SK-N-SH treated with all-trans-retinoic acid at 6 μM for 48 hours (cell line): ENCODE measurements at regions not wholly inside any gene's neighbourhood (a gene's known extent, or its start where the extent isn't known, plus 50 kb on each side); places are given as distances from the start of the nearest gene placed in this dataset.

ENCODE experiments used
- ATAC-seq: fragments of 200-7000 bp; cut with Tn5 transposase; 3 replicates; pipeline ENCODE4 v1.9.1; 2020; ENCODE audit warnings: mild to moderate bottlenecking, moderate library complexity
- ARNTL ChIP-seq: fragments of 450-650 bp; formaldehyde crosslinking; IDR thresholded peaks from 2 replicates; pipeline ENCODE4 v1.5.0; 2020; ENCODE audit warnings: low read depth, mild to moderate bottlenecking, moderate library complexity, borderline replicate concordance
- BACH2 ChIP-seq: fragments of 250-450 bp; sonication (Bioruptor Pico); IDR thresholded peaks from 2 replicates; pipeline ENCODE4 v1.9.0; 2021; ENCODE audit warnings: mild to moderate bottlenecking, borderline replicate concordance
- CSDC2 ChIP-seq: fragments of 250-450 bp; sonication (Bioruptor Pico); IDR thresholded peaks from 2 replicates; pipeline ENCODE4 v1.5.0; 2020; ENCODE audit warnings: mild to moderate bottlenecking, moderate library complexity
- ESRRG ChIP-seq: fragments of 250-450 bp; sonication (Bioruptor Pico); IDR thresholded peaks from 2 replicates; pipeline ENCODE4 v1.6.1; 2021; ENCODE audit warnings: mild to moderate bottlenecking
- GLIS3 ChIP-seq: fragments of 250-450 bp; sonication (Bioruptor Pico); IDR thresholded peaks from 2 replicates; pipeline ENCODE4 v1.5.0; 2020; ENCODE audit warnings: mild to moderate bottlenecking, moderate library complexity
- ISL1 ChIP-seq: fragments of 250-450 bp; sonication (Bioruptor Pico); IDR thresholded peaks from 2 replicates; pipeline ENCODE4 v2.1.2; 2022; ENCODE audit warnings: mild to moderate bottlenecking, moderate library complexity
- OSR1 ChIP-seq: fragments of 250-450 bp; sonication (Bioruptor Pico); IDR thresholded peaks from 2 replicates; pipeline ENCODE4 v1.8.0; 2022; ENCODE audit warnings: moderate library complexity, mild to moderate bottlenecking, inconsistent platforms
- PPARA ChIP-seq: fragments of 250-450 bp; sonication (Bioruptor Pico); IDR thresholded peaks from 2 replicates; pipeline ENCODE4 v1.5.0; 2020; ENCODE audit warnings: mild to moderate bottlenecking, borderline replicate concordance
- RARB ChIP-seq: fragments of 250-450 bp; sonication (Bioruptor Pico); IDR thresholded peaks from 2 replicates; pipeline ENCODE4 v1.8.0; 2021; ENCODE audit warnings: mild to moderate bottlenecking, moderate library complexity
- TCF4 ChIP-seq: fragments of 250-450 bp; sonication (Bioruptor Pico); IDR thresholded peaks from 2 replicates; pipeline ENCODE4 v1.8.0; 2021; ENCODE audit warnings: mild to moderate bottlenecking, moderate library complexity, borderline replicate concordance
- ZC3H10 ChIP-seq: fragments of 250-450 bp; sonication (Bioruptor Pico); IDR thresholded peaks from 2 replicates; pipeline ENCODE4 v1.5.1; 2021; ENCODE audit warnings: mild to moderate bottlenecking, moderate library complexity
- ZFP3 ChIP-seq: fragments of 250-450 bp; sonication (Bioruptor Pico); IDR thresholded peaks from 2 replicates; pipeline ENCODE4 v1.5.0; 2020; ENCODE audit warnings: mild to moderate bottlenecking, moderate library complexity
- ZFP30 ChIP-seq: fragments of 450-650 bp; formaldehyde crosslinking; IDR thresholded peaks from 2 replicates; pipeline ENCODE4 v1.5.0; 2022; ENCODE audit warnings: mild to moderate bottlenecking, moderate library complexity
- ZNF565 ChIP-seq: fragments of 450-650 bp; formaldehyde crosslinking; conservative IDR thresholded peaks from 2 replicates; pipeline ENCODE4 v1.5.0; 2020; ENCODE audit warnings: low read depth, mild to moderate bottlenecking, moderate library complexity
- ZNF70 ChIP-seq: fragments of 450-650 bp; formaldehyde crosslinking; IDR thresholded peaks from 2 replicates; pipeline ENCODE4 v1.5.0; 2020; ENCODE audit warnings: mild to moderate bottlenecking, moderate library complexity
- TF ChIP-seq, protein P1 (sequence below): fragments of 250-450 bp; sonication (Bioruptor Pico); IDR thresholded peaks from 2 replicates; pipeline ENCODE4 v1.5.1; 2020; ENCODE audit warnings: low read depth, mild to moderate bottlenecking, moderate library complexity
- TF ChIP-seq, protein P2 (sequence below): fragments of 250-450 bp; sonication (Bioruptor Pico); IDR thresholded peaks from 2 replicates; pipeline ENCODE4 v1.5.1; 2021; ENCODE audit warnings: mild to moderate bottlenecking, moderate library complexity
- TF ChIP-seq, protein P3 (sequence below): fragments of 250-450 bp; sonication (Bioruptor Pico); IDR thresholded peaks from 2 replicates; pipeline ENCODE4 v1.8.0; 2021; ENCODE audit warnings: low read depth, mild to moderate bottlenecking, moderate library complexity, borderline replicate concordance
- TF ChIP-seq, protein P4 (sequence below): fragments of 250-450 bp; sonication (Bioruptor Pico); IDR thresholded peaks from 2 replicates; pipeline ENCODE4 v1.8.0; 2020; ENCODE audit warnings: mild to moderate bottlenecking, moderate library complexity, borderline replicate concordance
- TF ChIP-seq, protein P5 (sequence below): fragments of 250-450 bp; sonication (Bioruptor Pico); IDR thresholded peaks from 2 replicates; pipeline ENCODE4 v1.5.0; 2020; ENCODE audit warnings: mild to moderate bottlenecking, moderate library complexity

DNA sequence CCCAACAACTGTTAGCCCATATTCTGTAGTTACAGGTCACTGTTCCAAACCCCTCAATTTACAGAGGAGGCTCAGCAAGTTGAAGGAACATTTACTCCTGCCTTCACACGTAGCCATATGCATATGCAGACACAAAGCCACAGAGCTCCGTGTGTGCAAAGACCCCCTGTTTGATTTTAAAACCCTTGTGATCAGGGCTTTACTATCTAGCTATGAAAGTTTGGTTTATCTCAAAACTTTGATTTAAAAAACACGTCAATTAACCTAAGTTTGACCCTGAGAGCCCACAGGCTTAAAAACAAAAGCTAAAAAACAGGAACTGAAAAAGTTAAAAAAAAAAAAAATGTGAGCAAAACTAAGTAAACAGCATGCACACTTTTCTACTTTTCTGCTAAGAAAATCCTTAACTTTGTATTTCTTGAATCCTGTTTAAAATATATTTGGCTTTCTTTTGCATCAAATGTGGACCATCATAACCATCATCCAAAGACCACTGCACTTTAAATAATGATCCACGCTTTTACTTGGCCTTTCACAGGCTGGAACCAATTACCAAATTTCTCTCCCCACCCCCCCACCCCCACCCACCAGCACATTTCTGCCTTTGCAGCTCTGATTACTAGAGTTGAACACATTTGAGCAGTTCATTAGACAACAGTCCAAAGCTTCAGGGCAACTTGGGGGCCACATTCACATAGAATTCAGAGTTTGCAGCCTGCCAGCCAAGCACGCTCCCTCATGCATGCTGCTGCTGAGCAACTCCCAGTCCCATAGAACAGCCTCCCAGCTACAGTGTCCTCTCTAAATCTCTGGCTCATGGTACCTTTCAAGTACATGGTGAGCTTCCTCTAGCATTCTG is 128.8 kb upstream of the MAP3K1 start (continued):
- TF ChIP-seq, protein P1, sequence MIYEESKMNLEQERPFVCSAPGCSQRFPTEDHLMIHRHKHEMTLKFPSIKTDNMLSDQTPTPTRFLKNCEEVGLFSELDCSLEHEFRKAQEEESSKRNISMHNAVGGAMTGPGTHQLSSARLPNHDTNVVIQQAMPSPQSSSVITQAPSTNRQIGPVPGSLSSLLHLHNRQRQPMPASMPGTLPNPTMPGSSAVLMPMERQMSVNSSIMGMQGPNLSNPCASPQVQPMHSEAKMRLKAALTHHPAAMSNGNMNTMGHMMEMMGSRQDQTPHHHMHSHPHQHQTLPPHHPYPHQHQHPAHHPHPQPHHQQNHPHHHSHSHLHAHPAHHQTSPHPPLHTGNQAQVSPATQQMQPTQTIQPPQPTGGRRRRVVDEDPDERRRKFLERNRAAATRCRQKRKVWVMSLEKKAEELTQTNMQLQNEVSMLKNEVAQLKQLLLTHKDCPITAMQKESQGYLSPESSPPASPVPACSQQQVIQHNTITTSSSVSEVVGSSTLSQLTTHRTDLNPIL (CRISPR knock-in tag), result no peak
- no peak for TF ChIP-seq RARB

DNA sequence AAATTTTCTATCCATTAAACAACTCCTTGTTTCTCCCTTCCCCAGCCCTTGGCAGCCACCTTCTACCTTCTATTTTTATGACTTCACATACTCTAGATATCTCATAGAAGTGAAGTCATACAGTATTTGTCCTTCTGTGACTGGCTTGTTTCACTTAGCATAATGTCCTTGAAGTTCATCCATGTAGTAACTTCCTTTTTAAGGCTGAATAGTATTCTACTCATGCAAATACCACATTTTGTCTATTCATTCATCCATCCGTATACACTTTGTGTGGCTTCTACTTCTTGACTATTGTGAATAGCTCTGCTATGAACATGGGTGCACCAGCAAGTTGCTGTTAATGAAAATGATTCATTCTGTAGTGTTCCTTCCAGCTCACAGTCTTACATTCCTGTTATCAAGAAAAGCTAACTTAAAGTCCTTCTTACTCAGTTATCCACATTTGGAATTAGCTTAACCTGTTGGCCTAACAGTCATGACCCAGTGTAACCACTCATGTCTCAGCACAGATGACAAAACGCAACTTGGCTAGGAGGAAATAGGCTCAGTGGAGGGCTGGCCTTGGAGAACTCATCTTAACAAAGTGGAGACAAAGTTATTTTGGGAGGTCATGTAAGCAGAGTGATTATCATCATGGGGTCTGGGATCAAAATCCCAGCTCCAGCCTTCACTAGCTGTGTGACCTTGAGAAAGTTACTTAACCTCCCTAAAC is 129.7 kb upstream of the MAP3K1 start:
- TF ChIP-seq ZC3H10 (CRISPR knock-in tag), result no peak
- TF ChIP-seq, protein P1 (CRISPR knock-in tag), result no peak
- TF ChIP-seq, protein P2, sequence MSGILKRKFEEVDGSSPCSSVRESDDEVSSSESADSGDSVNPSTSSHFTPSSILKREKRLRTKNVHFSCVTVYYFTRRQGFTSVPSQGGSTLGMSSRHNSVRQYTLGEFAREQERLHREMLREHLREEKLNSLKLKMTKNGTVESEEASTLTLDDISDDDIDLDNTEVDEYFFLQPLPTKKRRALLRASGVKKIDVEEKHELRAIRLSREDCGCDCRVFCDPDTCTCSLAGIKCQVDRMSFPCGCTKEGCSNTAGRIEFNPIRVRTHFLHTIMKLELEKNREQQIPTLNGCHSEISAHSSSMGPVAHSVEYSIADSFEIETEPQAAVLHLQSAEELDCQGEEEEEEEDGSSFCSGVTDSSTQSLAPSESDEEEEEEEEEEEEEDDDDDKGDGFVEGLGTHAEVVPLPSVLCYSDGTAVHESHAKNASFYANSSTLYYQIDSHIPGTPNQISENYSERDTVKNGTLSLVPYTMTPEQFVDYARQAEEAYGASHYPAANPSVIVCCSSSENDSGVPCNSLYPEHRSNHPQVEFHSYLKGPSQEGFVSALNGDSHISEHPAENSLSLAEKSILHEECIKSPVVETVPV, result no peak
- no peak for TF ChIP-seq ARNTL (CRISPR knock-in tag)
- no peak for TF ChIP-seq GLIS3 (CRISPR knock-in tag)
- TF ChIP-seq ZNF565 (CRISPR knock-in tag), result no peak
- TF ChIP-seq, protein P3, sequence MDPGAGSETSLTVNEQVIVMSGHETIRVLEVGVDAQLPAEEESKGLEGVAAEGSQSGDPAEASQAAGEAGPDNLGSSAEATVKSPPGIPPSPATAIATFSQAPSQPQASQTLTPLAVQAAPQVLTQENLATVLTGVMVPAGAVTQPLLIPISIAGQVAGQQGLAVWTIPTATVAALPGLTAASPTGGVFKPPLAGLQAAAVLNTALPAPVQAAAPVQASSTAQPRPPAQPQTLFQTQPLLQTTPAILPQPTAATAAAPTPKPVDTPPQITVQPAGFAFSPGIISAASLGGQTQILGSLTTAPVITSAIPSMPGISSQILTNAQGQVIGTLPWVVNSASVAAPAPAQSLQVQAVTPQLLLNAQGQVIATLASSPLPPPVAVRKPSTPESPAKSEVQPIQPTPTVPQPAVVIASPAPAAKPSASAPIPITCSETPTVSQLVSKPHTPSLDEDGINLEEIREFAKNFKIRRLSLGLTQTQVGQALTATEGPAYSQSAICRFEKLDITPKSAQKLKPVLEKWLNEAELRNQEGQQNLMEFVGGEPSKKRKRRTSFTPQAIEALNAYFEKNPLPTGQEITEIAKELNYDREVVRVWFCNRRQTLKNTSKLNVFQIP (CRISPR knock-in tag), result no peak
- no peak for TF ChIP-seq ZNF70 (CRISPR knock-in tag)
- TF ChIP-seq OSR1 (CRISPR knock-in tag), result no peak
- no peak for TF ChIP-seq ZFP30
- TF ChIP-seq, protein P4, sequence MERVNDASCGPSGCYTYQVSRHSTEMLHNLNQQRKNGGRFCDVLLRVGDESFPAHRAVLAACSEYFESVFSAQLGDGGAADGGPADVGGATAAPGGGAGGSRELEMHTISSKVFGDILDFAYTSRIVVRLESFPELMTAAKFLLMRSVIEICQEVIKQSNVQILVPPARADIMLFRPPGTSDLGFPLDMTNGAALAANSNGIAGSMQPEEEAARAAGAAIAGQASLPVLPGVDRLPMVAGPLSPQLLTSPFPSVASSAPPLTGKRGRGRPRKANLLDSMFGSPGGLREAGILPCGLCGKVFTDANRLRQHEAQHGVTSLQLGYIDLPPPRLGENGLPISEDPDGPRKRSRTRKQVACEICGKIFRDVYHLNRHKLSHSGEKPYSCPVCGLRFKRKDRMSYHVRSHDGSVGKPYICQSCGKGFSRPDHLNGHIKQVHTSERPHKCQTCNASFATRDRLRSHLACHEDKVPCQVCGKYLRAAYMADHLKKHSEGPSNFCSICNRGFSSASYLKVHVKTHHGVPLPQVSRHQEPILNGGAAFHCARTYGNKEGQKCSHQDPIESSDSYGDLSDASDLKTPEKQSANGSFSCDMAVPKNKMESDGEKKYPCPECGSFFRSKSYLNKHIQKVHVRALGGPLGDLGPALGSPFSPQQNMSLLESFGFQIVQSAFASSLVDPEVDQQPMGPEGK (CRISPR knock-in tag), result no peak
- TF ChIP-seq PPARA (CRISPR knock-in tag), result no peak
- no peak for TF ChIP-seq ZFP3
- TF ChIP-seq BACH2 (CRISPR knock-in tag), result no peak
- TF ChIP-seq ESRRG (CRISPR knock-in tag), result no peak
- TF ChIP-seq TCF4, result no peak
- TF ChIP-seq, protein P5, sequence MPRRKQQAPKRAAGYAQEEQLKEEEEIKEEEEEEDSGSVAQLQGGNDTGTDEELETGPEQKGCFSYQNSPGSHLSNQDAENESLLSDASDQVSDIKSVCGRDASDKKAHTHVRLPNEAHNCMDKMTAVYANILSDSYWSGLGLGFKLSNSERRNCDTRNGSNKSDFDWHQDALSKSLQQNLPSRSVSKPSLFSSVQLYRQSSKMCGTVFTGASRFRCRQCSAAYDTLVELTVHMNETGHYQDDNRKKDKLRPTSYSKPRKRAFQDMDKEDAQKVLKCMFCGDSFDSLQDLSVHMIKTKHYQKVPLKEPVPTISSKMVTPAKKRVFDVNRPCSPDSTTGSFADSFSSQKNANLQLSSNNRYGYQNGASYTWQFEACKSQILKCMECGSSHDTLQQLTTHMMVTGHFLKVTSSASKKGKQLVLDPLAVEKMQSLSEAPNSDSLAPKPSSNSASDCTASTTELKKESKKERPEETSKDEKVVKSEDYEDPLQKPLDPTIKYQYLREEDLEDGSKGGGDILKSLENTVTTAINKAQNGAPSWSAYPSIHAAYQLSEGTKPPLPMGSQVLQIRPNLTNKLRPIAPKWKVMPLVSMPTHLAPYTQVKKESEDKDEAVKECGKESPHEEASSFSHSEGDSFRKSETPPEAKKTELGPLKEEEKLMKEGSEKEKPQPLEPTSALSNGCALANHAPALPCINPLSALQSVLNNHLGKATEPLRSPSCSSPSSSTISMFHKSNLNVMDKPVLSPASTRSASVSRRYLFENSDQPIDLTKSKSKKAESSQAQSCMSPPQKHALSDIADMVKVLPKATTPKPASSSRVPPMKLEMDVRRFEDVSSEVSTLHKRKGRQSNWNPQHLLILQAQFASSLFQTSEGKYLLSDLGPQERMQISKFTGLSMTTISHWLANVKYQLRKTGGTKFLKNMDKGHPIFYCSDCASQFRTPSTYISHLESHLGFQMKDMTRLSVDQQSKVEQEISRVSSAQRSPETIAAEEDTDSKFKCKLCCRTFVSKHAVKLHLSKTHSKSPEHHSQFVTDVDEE (CRISPR knock-in tag), result no peak
- TF ChIP-seq ISL1 (CRISPR knock-in tag), result no peak
- TF ChIP-seq RARB, result no peak
- no peak for TF ChIP-seq CSDC2
- ATAC-seq, result no peak
